K562 (cell line): ENCODE measurements at regions not wholly inside any gene's neighbourhood (a gene's known extent, or its start where the extent isn't known, plus 50 kb on each side); places are given as distances from the start of the nearest gene placed in this dataset.

ENCODE experiments used
- ATF3 ChIP-seq, 2 experiments: fragments of 450-650 bp in 1 of 2; sonication (generic) in 1 of 2; formaldehyde crosslinking in 1 of 2; IDR thresholded peaks in 1 of 2; conservative IDR thresholded peaks in 1 of 2; 2 replicates each; pipeline versions ENCODE4 v1.6.1 to v1.8.1; 2016 to 2023; ENCODE audit warnings: mild to moderate bottlenecking in 2 of 2, moderate library complexity in 2 of 2, inconsistent platforms in 1 of 2, missing genetic modification reagents in 1 of 2
- CBX1 ChIP-seq: sonication (generic); IDR thresholded peaks from 2 replicates; pipeline ENCODE4 v1.6.1; 2016; ENCODE audit warnings: antibody characterized with exemption, low read depth, mild to moderate bottlenecking
- CEBPZ ChIP-seq: fragments of 150-350 bp; IDR thresholded peaks from 2 replicates; pipeline ENCODE4 v1.6.1; 2014; ENCODE audit warnings: low read depth, mild to moderate bottlenecking, low read length, borderline replicate concordance
- FOXK1 ChIP-seq: sonication (generic); formaldehyde crosslinking; IDR thresholded peaks from 2 replicates; pipeline ENCODE4 v1.8.0; 2022; ENCODE audit warnings: missing genetic modification reagents, mild to moderate bottlenecking, borderline replicate concordance
- FOXK2 ChIP-seq, 2 experiments: fragments of 450-650 bp; IDR thresholded peaks in 1 of 2; conservative IDR thresholded peaks in 1 of 2; 2 replicates each; pipeline ENCODE4 v1.6.1; 2016; ENCODE audit warnings: low read depth in 2 of 2, mild to moderate bottlenecking in 1 of 2
- JUND ChIP-seq, 2 experiments: IDR thresholded peaks; 2 replicates in 1 of 2; 3 replicates in 1 of 2; pipeline ENCODE4 v1.6.1; 2011; ENCODE audit warnings: borderline replicate concordance in 2 of 2, low read depth in 2 of 2, low read length in 2 of 2, improper control_type of control experiment in 1 of 2, missing biosample characterization in 1 of 2, missing genetic modification characterization in 1 of 2, missing genetic modification reagents in 1 of 2
- NFE2 ChIP-seq: IDR thresholded peaks from 2 replicates; pipeline ENCODE4 v1.6.1; 2014; ENCODE audit warnings: antibody characterized with exemption, low read depth
- SREBF1 ChIP-seq: fragments of 150-350 bp; IDR thresholded peaks from 2 replicates; pipeline ENCODE4 v1.6.1; 2014; ENCODE audit warnings: antibody characterized with exemption, low read depth, low read length, borderline replicate concordance
- TAF9B ChIP-seq: fragments of 450-650 bp; IDR thresholded peaks from 2 replicates; pipeline ENCODE4 v1.6.1; 2018; ENCODE audit warnings: mild to moderate bottlenecking; ENCODE audit not compliant: partially characterized antibody
- TSHZ1 ChIP-seq: fragments of 250-450 bp; sonication (Bioruptor Pico); IDR thresholded peaks from 2 replicates; pipeline ENCODE4 v1.4.0; 2020; ENCODE audit warnings: mild to moderate bottlenecking, moderate library complexity
- ZFP1 ChIP-seq: fragments of 450-650 bp; formaldehyde crosslinking; IDR thresholded peaks from 2 replicates; pipeline ENCODE4 v1.4.0; 2020; ENCODE audit warnings: mild to moderate bottlenecking, mixed read lengths
- ZNF197 ChIP-seq: fragments of 200-800 bp; sonication (Bioruptor generic); IDR thresholded peaks from 2 replicates; pipeline ENCODE4 v1.6.1; 2016; ENCODE audit warnings: low read depth, missing genetic modification characterization, missing compliant biosample characterization
- ZNF239 ChIP-seq: fragments of 250-450 bp; sonication (Bioruptor Pico); IDR thresholded peaks from 2 replicates; pipeline ENCODE4 v1.4.0; 2020; ENCODE audit warnings: mild to moderate bottlenecking
- ZNF41 ChIP-seq: fragments of 250-450 bp; sonication (Bioruptor Pico); conservative IDR thresholded peaks from 2 replicates; pipeline ENCODE4 v1.4.0; 2020; ENCODE audit warnings: mild to moderate bottlenecking
- ZNF518B ChIP-seq: fragments of 250-450 bp; sonication (Bioruptor Pico); IDR thresholded peaks from 2 replicates; pipeline ENCODE4 v1.5.0; 2021; ENCODE audit warnings: mild to moderate bottlenecking, moderate library complexity
- ZNF699 ChIP-seq: fragments of 250-450 bp; sonication (Bioruptor Pico); IDR thresholded peaks from 2 replicates; pipeline ENCODE4 v1.8.0; 2021; ENCODE audit warnings: mild to moderate bottlenecking, moderate library complexity; ENCODE audit not compliant: insufficient replicate concordance

- TF ChIP-seq FOXK1 (CRISPR knock-in tag) (no peak), SREBF1 (no peak), CBX1 (no peak), ATF3 (IDR thresholded peaks at IDR 0.05) (peak; percentile 46; the same call in 1 of the 2 replicates), ATF3 (CRISPR knock-in tag; conservative IDR thresholded peaks at IDR 0.05) (no peak), ZFP1 (CRISPR knock-in tag) (no peak), ZNF197 (CRISPR knock-in tag) (no peak), ZNF699 (CRISPR knock-in tag) (no peak), TAF9B (no peak), NFE2 (0 out of 2 replicates have a peak, but pooled peaks have one; percentile 18), JUND (IDR thresholded peaks at IDR 0.05; ENCODE audit: borderline replicate concordance, low read depth, low read length) (peak; percentile 67; the same call in 1 of the 2 replicates), JUND (tag; IDR thresholded peaks at IDR 0.05; ENCODE audit: borderline replicate concordance, low read depth, low read length) (peak; percentile 70; the same call in 2 of the 3 replicates), ZNF41 (CRISPR knock-in tag) (no peak), FOXK2 (conservative IDR thresholded peaks at IDR 0.05 in 1 of 2, IDR thresholded peaks at IDR 0.05 in 1 of 2; ENCODE audit: low read depth in 2 of 2) (no peak), ZNF518B (CRISPR knock-in tag) (no peak), ZNF239 (no peak), CEBPZ (no peak), TSHZ1 (CRISPR knock-in tag) (no peak)
Measured at GRCh38 chr5:16392718-16393117, 72.9 kb downstream of the ZNF622 start (continued).
